ENCODE measurements at regions not wholly inside any gene's neighbourhood (a gene's known extent, or its start where the extent isn't known, plus 50 kb on each side); places are given as distances from the start of the nearest gene placed in this dataset.

- Mint-ChIP-seq H3K4me1 (ENCODE audit: low read depth) (no peaks in the 10 kb centered on the region), H3K27ac (no peak overlapping the region), H3K27me3 (no peaks in the 10 kb centered on the region), H3K36me3 (no peaks in the 10 kb centered on the region), H3K4me3 (no peak overlapping the region), H3K9me3 (ENCODE audit: low read depth) (peaks cover 8% of the 10 kb centered on the region)
These were observed 750.9 kb downstream of the MAT2B start for GRCh38 chr5:164256351-164256750.

GRCh38 chr5:164256954-164257353 lies 751.5 kb downstream of the MAT2B start:
- Mint-ChIP-seq H3K27me3 (no peaks in the 10 kb centered on the region), H3K36me3 (no peaks in the 10 kb centered on the region), H3K4me3 (no peak overlapping the region), H3K9me3 (ENCODE audit: low read depth) (peaks cover 8% of the 10 kb centered on the region), H3K27ac (no peak overlapping the region), H3K4me1 (ENCODE audit: low read depth) (no peaks in the 10 kb centered on the region)

GRCh38 chr5:164265566-164265965 lies 760.1 kb downstream of the MAT2B start:
- Mint-ChIP-seq H3K36me3 (no peaks in the 10 kb centered on the region), H3K4me3 (no peak overlapping the region), H3K27me3 (no peaks in the 10 kb centered on the region), H3K9me3 (ENCODE audit: low read depth) (peaks cover 9% of the 10 kb centered on the region), H3K27ac (no peak overlapping the region), H3K4me1 (ENCODE audit: low read depth) (no peaks in the 10 kb centered on the region)

GRCh38 chr5:164266571-164266970 lies 761.2 kb downstream of the MAT2B start:
- peaks cover 9% of the 10 kb centered on the region for H3K9me3 Mint-ChIP-seq (ENCODE audit: low read depth)

GRCh38 chr5:164277720-164278119 lies 772.3 kb downstream of the MAT2B start:
- H3K36me3 Mint-ChIP-seq: no peaks in the 10 kb centered on the region
- no peaks in the 10 kb centered on the region for H3K27me3 Mint-ChIP-seq
- no peak overlapping the region for H3K27ac Mint-ChIP-seq
- no peaks in the 10 kb centered on the region for H3K4me1 Mint-ChIP-seq (ENCODE audit: low read depth)
- H3K9me3 Mint-ChIP-seq (ENCODE audit: low read depth): peaks cover 7% of the 10 kb centered on the region
- no peak overlapping the region for H3K4me3 Mint-ChIP-seq

More at GRCh38 chr5:164266571-164266970, 761.2 kb downstream of the MAT2B start:
- Mint-ChIP-seq H3K36me3 (no peaks in the 10 kb centered on the region), H3K4me3 (no peak overlapping the region), H3K27ac (no peak overlapping the region), H3K4me1 (ENCODE audit: low read depth) (no peaks in the 10 kb centered on the region), H3K27me3 (no peaks in the 10 kb centered on the region)

GRCh38 chr5:164289526-164289925 lies 784.1 kb downstream of the MAT2B start:
- H3K27ac Mint-ChIP-seq: no peak overlapping the region
- no peaks in the 10 kb centered on the region for H3K36me3 Mint-ChIP-seq
- no peaks in the 10 kb centered on the region for H3K27me3 Mint-ChIP-seq
- no peaks in the 10 kb centered on the region for H3K4me1 Mint-ChIP-seq (ENCODE audit: low read depth)
- no peak overlapping the region for H3K4me3 Mint-ChIP-seq
- H3K9me3 Mint-ChIP-seq (ENCODE audit: low read depth): peaks cover 14% of the 10 kb centered on the region

GRCh38 chr5:164296603-164297080 lies 791.2 kb downstream of the MAT2B start:
- Mint-ChIP-seq H3K36me3 (no peaks in the 10 kb centered on the region), H3K9me3 (ENCODE audit: low read depth) (peaks cover 7% of the 10 kb centered on the region), H3K4me3 (no peak overlapping the region), H3K27ac (no peak overlapping the region), H3K4me1 (ENCODE audit: low read depth) (no peaks in the 10 kb centered on the region), H3K27me3 (no peaks in the 10 kb centered on the region)

- Mint-ChIP-seq H3K4me1 (ENCODE audit: low read depth) (no peaks in the 10 kb centered on the region), H3K27ac (no peak overlapping the region), H3K36me3 (no peaks in the 10 kb centered on the region), H3K4me3 (no peak overlapping the region), H3K9me3 (ENCODE audit: low read depth) (peaks cover 7% of the 10 kb centered on the region), H3K27me3 (no peaks in the 10 kb centered on the region)
These were observed 792.7 kb downstream of the MAT2B start for GRCh38 chr5:164298165-164298564.

GRCh38 chr5:164300295-164300694 lies 794.9 kb downstream of the MAT2B start:
- no peaks in the 10 kb centered on the region for H3K9me3 Mint-ChIP-seq (ENCODE audit: low read depth)
- H3K4me1 Mint-ChIP-seq (ENCODE audit: low read depth): no peaks in the 10 kb centered on the region
- H3K27ac Mint-ChIP-seq: no peak overlapping the region
- H3K36me3 Mint-ChIP-seq: no peaks in the 10 kb centered on the region
- no peak overlapping the region for H3K4me3 Mint-ChIP-seq
- no peaks in the 10 kb centered on the region for H3K27me3 Mint-ChIP-seq

GRCh38 chr5:164301136-164301535 lies 795.7 kb downstream of the MAT2B start:
- Mint-ChIP-seq H3K36me3 (no peaks in the 10 kb centered on the region), H3K9me3 (ENCODE audit: low read depth) (peaks cover 4% of the 10 kb centered on the region), H3K27me3 (no peaks in the 10 kb centered on the region), H3K27ac (no peak overlapping the region), H3K4me1 (ENCODE audit: low read depth) (no peaks in the 10 kb centered on the region), H3K4me3 (no peak overlapping the region)

- no peak overlapping the region for H3K4me3 Mint-ChIP-seq
- H3K4me1 Mint-ChIP-seq (ENCODE audit: low read depth): no peaks in the 10 kb centered on the region
- H3K36me3 Mint-ChIP-seq: no peaks in the 10 kb centered on the region
- H3K9me3 Mint-ChIP-seq (ENCODE audit: low read depth): peaks cover 4% of the 10 kb centered on the region
- no peak overlapping the region for H3K27ac Mint-ChIP-seq
- no peaks in the 10 kb centered on the region for H3K27me3 Mint-ChIP-seq
These were observed 796.3 kb downstream of the MAT2B start for GRCh38 chr5:164301708-164302107.

GRCh38 chr5:164302533-164303235 lies 797.3 kb downstream of the MAT2B start:
- Mint-ChIP-seq H3K4me1 (ENCODE audit: low read depth) (no peaks in the 10 kb centered on the region), H3K27me3 (no peaks in the 10 kb centered on the region), H3K4me3 (no peak overlapping the region), H3K9me3 (ENCODE audit: low read depth) (peaks cover 4% of the 10 kb centered on the region), H3K36me3 (no peaks in the 10 kb centered on the region), H3K27ac (no peak overlapping the region)

GRCh38 chr5:164303646-164304215 lies 798.3 kb downstream of the MAT2B start:
- no peaks in the 10 kb centered on the region for H3K4me1 Mint-ChIP-seq (ENCODE audit: low read depth)
- peaks cover 11% of the 10 kb centered on the region for H3K9me3 Mint-ChIP-seq (ENCODE audit: low read depth)
- H3K4me3 Mint-ChIP-seq: no peak overlapping the region
- no peaks in the 10 kb centered on the region for H3K27me3 Mint-ChIP-seq
- no peaks in the 10 kb centered on the region for H3K36me3 Mint-ChIP-seq
- no peak overlapping the region for H3K27ac Mint-ChIP-seq

- H3K27me3 Mint-ChIP-seq: no peaks in the 10 kb centered on the region
- no peaks in the 10 kb centered on the region for H3K36me3 Mint-ChIP-seq
- H3K4me3 Mint-ChIP-seq: no peak overlapping the region
- no peak overlapping the region for H3K27ac Mint-ChIP-seq
- H3K4me1 Mint-ChIP-seq (ENCODE audit: low read depth): no peaks in the 10 kb centered on the region
- peaks cover 15% of the 10 kb centered on the region for H3K9me3 Mint-ChIP-seq (ENCODE audit: low read depth)
These were observed 801.2 kb downstream of the MAT2B start for GRCh38 chr5:164306662-164307061.

- Mint-ChIP-seq H3K27me3 (no peaks in the 10 kb centered on the region), H3K27ac (no peak overlapping the region), H3K4me1 (ENCODE audit: low read depth) (no peaks in the 10 kb centered on the region), H3K36me3 (no peaks in the 10 kb centered on the region), H3K4me3 (no peak overlapping the region), H3K9me3 (ENCODE audit: low read depth) (peaks cover 15% of the 10 kb centered on the region)
These were observed 807.4 kb downstream of the MAT2B start for GRCh38 chr5:164312801-164313200.

- H3K4me1 Mint-ChIP-seq (ENCODE audit: low read depth): no peaks in the 10 kb centered on the region
- no peaks in the 10 kb centered on the region for H3K36me3 Mint-ChIP-seq
- no peak overlapping the region for H3K4me3 Mint-ChIP-seq
- H3K9me3 Mint-ChIP-seq (ENCODE audit: low read depth): peaks cover 3% of the 10 kb centered on the region
- H3K27me3 Mint-ChIP-seq: no peaks in the 10 kb centered on the region
- H3K27ac Mint-ChIP-seq: no peak overlapping the region
These were observed 812.3 kb downstream of the MAT2B start for GRCh38 chr5:164317676-164318075.
